ENCODE measurements at regions not wholly inside any gene's neighbourhood (a gene's known extent, or its start where the extent isn't known, plus 50 kb on each side); places are given as distances from the start of the nearest gene placed in this dataset.

GRCh38 chr5:61650661-61651060 lies 318.6 kb downstream of the ZSWIM6 start:
- H3K4me3 Mint-ChIP-seq = no peak overlapping the region
- no peaks in the 10 kb centered on the region for H3K9me3 Mint-ChIP-seq
- H3K4me1 Mint-ChIP-seq (ENCODE audit: low read depth in 2 of 2) = no peaks in the 10 kb centered on the region
- DNase-seq (ENCODE audit: low spot score) = no peak
- H3K36me3 Mint-ChIP-seq = no peaks in the 10 kb centered on the region
- H3K27ac Mint-ChIP-seq = no peak overlapping the region
- H3K27me3 Mint-ChIP-seq = peaks cover 30 to 32% of the 10 kb centered on the region in 2 donors
- no peak for ATAC-seq

GRCh38 chr5:61651195-61651594 lies 319.1 kb downstream of the ZSWIM6 start:
- H3K36me3 Mint-ChIP-seq = no peaks in the 10 kb centered on the region
- H3K27me3 Mint-ChIP-seq = peaks cover 30 to 37% of the 10 kb centered on the region in 2 donors
- no peaks in the 10 kb centered on the region for H3K4me1 Mint-ChIP-seq (ENCODE audit: low read depth in 2 of 2)
- DNase-seq (ENCODE audit: low spot score) = no peak
- H3K4me3 Mint-ChIP-seq = no peak overlapping the region
- H3K27ac Mint-ChIP-seq = no peak overlapping the region
- no peaks in the 10 kb centered on the region for H3K9me3 Mint-ChIP-seq
- ATAC-seq = no peak

- Mint-ChIP-seq H3K4me1 (ENCODE audit: low read depth in 2 of 2) (no peaks in the 10 kb centered on the region), H3K4me3 (no peak overlapping the region), H3K36me3 (no peaks in the 10 kb centered on the region), H3K9me3 (no peaks in the 10 kb centered on the region), H3K27me3 (peaks cover 35 to 39% of the 10 kb centered on the region in 2 donors), H3K27ac (no peak overlapping the region)
- ATAC-seq (no peak), DNase-seq (ENCODE audit: low spot score) (no peak)
Observed at GRCh38 chr5:61652916-61653315, 320.9 kb downstream of the ZSWIM6 start.

GRCh38 chr5:61653807-61654580 lies 321.9 kb downstream of the ZSWIM6 start:
- no peak overlapping the region for H3K4me3 Mint-ChIP-seq
- H3K27me3 Mint-ChIP-seq = peaks cover 31 to 38% of the 10 kb centered on the region in 2 donors
- peaks cover 0 to 5% of the 10 kb centered on the region in 2 donors for H3K4me1 Mint-ChIP-seq (ENCODE audit: low read depth in 2 of 2)
- DNase-seq (ENCODE audit: low spot score) (no peak), ATAC-seq (no peak)
- H3K27ac Mint-ChIP-seq = no peak overlapping the region
- H3K9me3 Mint-ChIP-seq = no peaks in the 10 kb centered on the region
- no peaks in the 10 kb centered on the region for H3K36me3 Mint-ChIP-seq

GRCh38 chr5:61654876-61655275 lies 322.8 kb downstream of the ZSWIM6 start:
- peaks cover 25 to 33% of the 10 kb centered on the region in 2 donors for H3K27me3 Mint-ChIP-seq
- H3K36me3 Mint-ChIP-seq = no peaks in the 10 kb centered on the region
- no peak overlapping the region for H3K27ac Mint-ChIP-seq
- peaks cover 0 to 5% of the 10 kb centered on the region in 2 donors for H3K4me1 Mint-ChIP-seq (ENCODE audit: low read depth in 2 of 2)
- ATAC-seq (no peak), DNase-seq (ENCODE audit: low spot score) (no peak)
- no peak overlapping the region for H3K4me3 Mint-ChIP-seq
- no peaks in the 10 kb centered on the region for H3K9me3 Mint-ChIP-seq

GRCh38 chr5:61657010-61657409 lies 325.0 kb downstream of the ZSWIM6 start:
- Mint-ChIP-seq H3K4me3 (no peak overlapping the region), H3K27me3 (peaks cover 28 to 43% of the 10 kb centered on the region in 2 donors), H3K9me3 (no peaks in the 10 kb centered on the region), H3K4me1 (ENCODE audit: low read depth in 2 of 2) (peaks cover 0 to 5% of the 10 kb centered on the region in 2 donors), H3K36me3 (no peaks in the 10 kb centered on the region), H3K27ac (no peak overlapping the region)
- DNase-seq (ENCODE audit: low spot score) (no peak), ATAC-seq (no peak)

- Mint-ChIP-seq H3K9me3 (no peaks in the 10 kb centered on the region), H3K36me3 (no peaks in the 10 kb centered on the region), H3K27me3 (peaks cover 25 to 40% of the 10 kb centered on the region in 2 donors), H3K27ac (no peak overlapping the region), H3K4me1 (ENCODE audit: low read depth in 2 of 2) (peaks cover 0 to 5% of the 10 kb centered on the region in 2 donors), H3K4me3 (no peak overlapping the region)
- DNase-seq (ENCODE audit: low spot score) = no peak
- ATAC-seq = no peak
Observed at GRCh38 chr5:61657686-61658085, 325.6 kb downstream of the ZSWIM6 start.

GRCh38 chr5:61658592-61659008 lies 326.5 kb downstream of the ZSWIM6 start:
- H3K4me1 Mint-ChIP-seq (ENCODE audit: low read depth in 2 of 2) = peaks cover 0 to 5% of the 10 kb centered on the region in 2 donors

GRCh38 chr5:61659221-61659696 lies 327.2 kb downstream of the ZSWIM6 start:
- Mint-ChIP-seq H3K27ac (no peak overlapping the region), H3K36me3 (no peaks in the 10 kb centered on the region), H3K27me3 (peaks cover 19 to 35% of the 10 kb centered on the region in 2 donors), H3K9me3 (no peaks in the 10 kb centered on the region), H3K4me1 (ENCODE audit: low read depth in 2 of 2) (peaks cover 0 to 5% of the 10 kb centered on the region in 2 donors), H3K4me3 (no peak overlapping the region)
- ATAC-seq (no peak), DNase-seq (ENCODE audit: low spot score) (no peak)

More at GRCh38 chr5:61658592-61659008, 326.5 kb downstream of the ZSWIM6 start:
- Mint-ChIP-seq H3K9me3 (no peaks in the 10 kb centered on the region), H3K36me3 (no peaks in the 10 kb centered on the region), H3K27me3 (peaks cover 22 to 40% of the 10 kb centered on the region in 2 donors), H3K27ac (no peak overlapping the region), H3K4me3 (no peak overlapping the region)
- DNase-seq (ENCODE audit: low spot score) = peak; percentile 83
- peak; percentile 72 to 78 for ATAC-seq

- Mint-ChIP-seq H3K4me1 (ENCODE audit: low read depth in 2 of 2) (peaks cover 0 to 13% of the 10 kb centered on the region in 2 donors), H3K27ac (no peak overlapping the region), H3K27me3 (peaks cover 9 to 17% of the 10 kb centered on the region in 2 donors), H3K36me3 (no peaks in the 10 kb centered on the region), H3K4me3 (no peak overlapping the region), H3K9me3 (no peaks in the 10 kb centered on the region)
- DNase-seq (ENCODE audit: low spot score) (no peak), ATAC-seq (no peak)
Observed at GRCh38 chr5:61662670-61663069, 330.6 kb downstream of the ZSWIM6 start.

GRCh38 chr5:61666064-61666621 lies 334.1 kb downstream of the ZSWIM6 start:
- H3K4me1 Mint-ChIP-seq (ENCODE audit: low read depth in 2 of 2) = peaks cover 0 to 8% of the 10 kb centered on the region in 2 donors
- peaks cover 19 to 21% of the 10 kb centered on the region in 2 donors for H3K27me3 Mint-ChIP-seq
- ATAC-seq (no peak), DNase-seq (ENCODE audit: low spot score) (no peak)
- peak overlapping the region; percentile 23 for H3K4me3 Mint-ChIP-seq
- H3K9me3 Mint-ChIP-seq = no peaks in the 10 kb centered on the region
- H3K27ac Mint-ChIP-seq = no peak overlapping the region
- H3K36me3 Mint-ChIP-seq = no peaks in the 10 kb centered on the region

GRCh38 chr5:61667525-61668218 lies 335.6 kb downstream of the ZSWIM6 start:
- Mint-ChIP-seq H3K27ac (no peak overlapping the region), H3K36me3 (no peaks in the 10 kb centered on the region), H3K27me3 (peaks cover 15 to 20% of the 10 kb centered on the region in 2 donors), H3K9me3 (no peaks in the 10 kb centered on the region), H3K4me3 (no peak overlapping the region), H3K4me1 (ENCODE audit: low read depth in 2 of 2) (peaks cover 0 to 8% of the 10 kb centered on the region in 2 donors)
- DNase-seq (ENCODE audit: low spot score) (no peak), ATAC-seq (no peak)

GRCh38 chr5:61669531-61669930 lies 337.5 kb downstream of the ZSWIM6 start:
- Mint-ChIP-seq H3K27me3 (peaks cover 17 to 24% of the 10 kb centered on the region in 2 donors), H3K9me3 (no peaks in the 10 kb centered on the region), H3K27ac (no peak overlapping the region), H3K4me1 (ENCODE audit: low read depth in 2 of 2) (peaks cover 0 to 8% of the 10 kb centered on the region in 2 donors), H3K36me3 (no peaks in the 10 kb centered on the region), H3K4me3 (no peak overlapping the region)
- ATAC-seq (no peak), DNase-seq (ENCODE audit: low spot score) (no peak)

- no peaks in the 10 kb centered on the region for H3K36me3 Mint-ChIP-seq
- H3K9me3 Mint-ChIP-seq = no peaks in the 10 kb centered on the region
- DNase-seq (ENCODE audit: low spot score) = no peak
- H3K4me3 Mint-ChIP-seq = no peak overlapping the region
- peaks cover 0 to 7% of the 10 kb centered on the region in 2 donors for H3K4me1 Mint-ChIP-seq (ENCODE audit: low read depth in 2 of 2)
- no peak for ATAC-seq
- H3K27me3 Mint-ChIP-seq = peaks cover 17 to 24% of the 10 kb centered on the region in 2 donors
- no peak overlapping the region for H3K27ac Mint-ChIP-seq
Observed at GRCh38 chr5:61670941-61671340, 338.9 kb downstream of the ZSWIM6 start.
